T-helper 2 cell (primary cell): ENCODE measurements at regions not wholly inside any gene's neighbourhood (a gene's known extent, or its start where the extent isn't known, plus 50 kb on each side); places are given as distances from the start of the nearest gene placed in this dataset.

Experiments used
- DNase-seq, 5 experiments: peaks; one replicate each; pipeline versions ENCODE4 v3.0.0 to v3.0.0-alpha.2; 2012 to 2022

GRCh38 chr11:64501500-64502427 lies 54.0 kb upstream of the SLC22A11 start:
- DNase-seq = no peak

- no peak for DNase-seq
These were observed 53.1 kb upstream of the SLC22A11 start for GRCh38 chr11:64502634-64503033.

GRCh38 chr11:64503186-64503753 lies 52.5 kb upstream of the SLC22A11 start:
- no peak for DNase-seq

- DNase-seq = no peak
These were observed 50.7 kb upstream of the SLC22A11 start for GRCh38 chr11:64504999-64505398.
